ENCODE measurements at regions not wholly inside any gene's neighbourhood (a gene's known extent, or its start where the extent isn't known, plus 50 kb on each side); places are given as distances from the start of the nearest gene placed in this dataset.

DNA sequence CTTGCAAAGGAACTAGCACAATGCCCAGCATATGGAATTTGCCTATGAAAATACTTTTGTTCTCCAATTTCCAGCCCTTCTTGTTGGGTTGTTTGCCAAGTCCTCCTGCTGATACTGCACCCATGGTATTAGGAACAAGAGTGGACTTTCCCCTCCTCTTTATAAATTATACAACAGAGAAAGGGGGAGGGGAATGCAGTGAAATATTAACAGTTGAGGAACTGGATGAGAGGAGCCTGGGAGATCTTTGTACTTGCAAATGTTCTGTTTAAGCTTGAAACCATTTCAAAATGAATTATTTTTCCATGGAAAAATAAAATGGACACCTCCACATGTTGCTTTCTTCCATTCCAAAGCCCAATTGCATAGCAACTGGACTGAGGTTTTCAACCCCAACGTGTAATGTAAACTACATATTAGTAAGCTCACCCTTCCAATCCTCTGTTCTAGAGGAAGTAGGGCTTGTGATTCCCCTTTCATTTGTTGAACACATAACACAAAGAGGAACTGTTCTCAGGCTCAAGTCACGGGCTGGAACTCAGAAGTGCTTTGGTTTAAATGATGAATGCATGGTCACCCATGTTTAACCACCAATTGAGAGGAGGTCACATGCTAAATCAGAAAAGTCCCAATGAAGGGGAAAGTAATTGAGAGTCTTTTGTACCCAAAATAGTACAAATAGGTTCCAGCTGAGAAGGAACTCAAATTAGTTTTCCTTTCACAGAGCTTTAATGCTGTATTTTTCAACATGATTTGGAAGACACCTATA is 66.2 kb upstream of the ZC3H12C start:
- TF ChIP-seq, protein P1, sequence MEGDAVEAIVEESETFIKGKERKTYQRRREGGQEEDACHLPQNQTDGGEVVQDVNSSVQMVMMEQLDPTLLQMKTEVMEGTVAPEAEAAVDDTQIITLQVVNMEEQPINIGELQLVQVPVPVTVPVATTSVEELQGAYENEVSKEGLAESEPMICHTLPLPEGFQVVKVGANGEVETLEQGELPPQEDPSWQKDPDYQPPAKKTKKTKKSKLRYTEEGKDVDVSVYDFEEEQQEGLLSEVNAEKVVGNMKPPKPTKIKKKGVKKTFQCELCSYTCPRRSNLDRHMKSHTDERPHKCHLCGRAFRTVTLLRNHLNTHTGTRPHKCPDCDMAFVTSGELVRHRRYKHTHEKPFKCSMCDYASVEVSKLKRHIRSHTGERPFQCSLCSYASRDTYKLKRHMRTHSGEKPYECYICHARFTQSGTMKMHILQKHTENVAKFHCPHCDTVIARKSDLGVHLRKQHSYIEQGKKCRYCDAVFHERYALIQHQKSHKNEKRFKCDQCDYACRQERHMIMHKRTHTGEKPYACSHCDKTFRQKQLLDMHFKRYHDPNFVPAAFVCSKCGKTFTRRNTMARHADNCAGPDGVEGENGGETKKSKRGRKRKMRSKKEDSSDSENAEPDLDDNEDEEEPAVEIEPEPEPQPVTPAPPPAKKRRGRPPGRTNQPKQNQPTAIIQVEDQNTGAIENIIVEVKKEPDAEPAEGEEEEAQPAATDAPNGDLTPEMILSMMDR (IDR thresholded peaks at IDR 0.05; ENCODE audit: extremely low read depth, insufficient read depth, missing control alignments) = no peak
- DNase-seq (ENCODE audit: low spot score) = peak; percentile 71
- in situ Hi-C loops (cut with MboI; ENCODE audit: low pct_unique_long_range_greater_than_20kb, low sequenced_read_pairs, unreplicated experiment) = loop anchor here (25.0 kb wide), 1 partner anchor 110 kb away; no protein-coding TSS in a partner anchor

- in situ Hi-C loops (cut with MboI; ENCODE audit: low pct_unique_long_range_greater_than_20kb, low sequenced_read_pairs, unreplicated experiment) = loop anchor here (25.0 kb wide), 1 partner anchor 110 kb away; no protein-coding TSS in a partner anchor
- TF ChIP-seq, protein P1 (IDR thresholded peaks at IDR 0.05; ENCODE audit: extremely low read depth, insufficient read depth, missing control alignments) = no peak
- DNase-seq (ENCODE audit: low spot score) = peak; percentile 36
These were observed 65.4 kb upstream of the ZC3H12C start for GRCh38 chr11:110027627-110028371.

DNA sequence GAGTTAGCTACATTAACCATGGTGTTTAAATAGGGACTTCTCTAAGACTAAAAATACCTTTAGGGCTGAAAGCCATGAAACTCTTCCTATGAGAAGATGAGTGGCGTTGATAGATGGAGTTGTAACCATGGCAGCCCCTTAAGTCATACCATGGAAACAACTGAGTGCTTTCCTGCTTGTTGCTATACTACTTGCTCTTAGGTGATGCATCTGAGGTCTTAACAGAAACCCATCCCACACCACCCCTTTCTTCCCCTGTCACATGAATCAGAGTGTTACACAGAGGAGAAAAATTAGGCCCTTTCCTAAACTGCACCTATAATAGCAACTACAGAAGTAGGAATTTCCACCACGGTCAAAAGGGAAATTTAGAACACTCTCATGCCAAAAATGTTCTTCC is 64.3 kb upstream of the ZC3H12C start:
- TF ChIP-seq, protein P1 (IDR thresholded peaks at IDR 0.05; ENCODE audit: extremely low read depth, insufficient read depth, missing control alignments) = no peak
- no peak for DNase-seq (ENCODE audit: low spot score)
- in situ Hi-C loops (cut with MboI; ENCODE audit: low pct_unique_long_range_greater_than_20kb, low sequenced_read_pairs, unreplicated experiment) = loop anchor here (25.0 kb wide), 1 partner anchor 108 kb away; no protein-coding TSS in a partner anchor

DNA sequence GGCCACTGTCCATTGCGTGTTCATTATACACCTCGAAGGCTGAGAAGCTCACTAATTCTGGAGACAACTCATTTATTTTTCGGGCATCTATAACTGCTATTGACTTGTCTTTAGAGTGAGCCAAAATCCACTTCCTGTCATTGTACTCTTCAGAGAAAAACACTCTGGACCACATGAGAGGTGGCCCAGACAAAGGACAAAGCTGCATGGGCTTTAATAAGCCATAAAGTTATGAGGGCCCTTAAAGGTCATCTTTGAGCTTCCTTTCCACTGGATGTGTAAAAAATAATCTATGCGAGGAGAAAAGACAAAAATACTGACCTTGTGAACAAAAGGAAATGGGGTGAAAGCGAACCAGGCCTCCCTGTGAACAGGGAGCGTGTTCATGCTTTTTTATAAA is 63.5 kb upstream of the ZC3H12C start:
- TF ChIP-seq, protein P1 (IDR thresholded peaks at IDR 0.05; ENCODE audit: extremely low read depth, insufficient read depth, missing control alignments) = no peak
- DNase-seq (ENCODE audit: low spot score) = no peak
- in situ Hi-C loops (cut with MboI; ENCODE audit: low pct_unique_long_range_greater_than_20kb, low sequenced_read_pairs, unreplicated experiment) = loop anchor here (5.0 to 25.0 kb wide), 2 partner anchors 43 to 108 kb away; no protein-coding TSS in a partner anchor

GRCh38 chr11:110031171-110031570 is 62.0 kb upstream of the ZC3H12C start:
- TF ChIP-seq, protein P1 (IDR thresholded peaks at IDR 0.05; ENCODE audit: extremely low read depth, insufficient read depth, missing control alignments) = no peak
- DNase-seq (ENCODE audit: low spot score) = no peak
- in situ Hi-C loops (cut with MboI; ENCODE audit: low pct_unique_long_range_greater_than_20kb, low sequenced_read_pairs, unreplicated experiment) = loop anchor here (5.0 to 25.0 kb wide), 2 partner anchors 41 to 106 kb away; no protein-coding TSS in a partner anchor

DNA sequence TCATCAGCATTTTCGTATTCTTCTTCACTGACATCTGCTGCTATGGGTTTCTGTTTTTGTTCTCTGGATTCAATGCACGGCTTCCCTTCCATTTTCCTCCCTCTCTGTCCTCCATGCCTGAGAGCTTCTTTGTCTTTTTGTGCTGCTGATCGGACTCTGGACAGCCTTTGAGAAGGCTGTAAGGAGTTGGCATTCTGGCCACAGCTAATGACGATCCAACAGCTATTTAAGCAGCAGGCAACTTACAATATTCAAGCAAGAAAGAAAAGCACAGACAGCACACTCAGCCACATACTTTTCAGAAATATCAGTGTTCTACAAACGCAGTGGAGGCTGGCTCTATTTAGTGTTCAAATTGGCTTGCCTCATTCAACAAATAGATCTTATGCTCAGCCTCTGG is 60.9 kb upstream of the ZC3H12C start:
- TF ChIP-seq, protein P1 (IDR thresholded peaks at IDR 0.05; ENCODE audit: extremely low read depth, insufficient read depth, missing control alignments) = no peak
- DNase-seq (ENCODE audit: low spot score) = no peak
- in situ Hi-C loops (cut with MboI; ENCODE audit: low pct_unique_long_range_greater_than_20kb, low sequenced_read_pairs, unreplicated experiment) = loop anchor here (5.0 to 25.0 kb wide), 2 partner anchors 40 to 105 kb away; no protein-coding TSS in a partner anchor

Data from GM13977 (cell line).